ENCODE measurements at regions not wholly inside any gene's neighbourhood (a gene's known extent, or its start where the extent isn't known, plus 50 kb on each side); places are given as distances from the start of the nearest gene placed in this dataset.

- no peak for DNase-seq (ENCODE audit: extremely low spot score)
- CTCF ChIA-PET, result interaction anchor here (0.7 to 2.5 kb wide), 15 partner anchors 9 to 625 kb away, joined by 3 to 18 read pairs (median 4); no protein-coding TSS in a partner anchor
These were observed 115.5 kb upstream of the CREB5 start for GRCh38 chr7:28296571-28297483.

GRCh38 chr7:28297801-28298459 is 114.4 kb upstream of the CREB5 start:
- POLR2A ChIA-PET, result no interaction called here
- no peak for DNase-seq (ENCODE audit: extremely low spot score)
- TF ChIP-seq CTCF (IDR thresholded peaks at IDR 0.05; ENCODE audit: control extremely low read depth, extremely low read depth, low read depth, missing control alignments), result no peak
- CTCF ChIA-PET, result interaction anchor here (0.8 to 2.5 kb wide), 6 partner anchors 10 to 556 kb away, joined by 3 to 18 read pairs (median 3); no protein-coding TSS in a partner anchor

More at GRCh38 chr7:28296571-28297483, 115.5 kb upstream of the CREB5 start:
- POLR2A ChIA-PET, result no interaction called here
- TF ChIP-seq CTCF (IDR thresholded peaks at IDR 0.05; ENCODE audit: control extremely low read depth, extremely low read depth, low read depth, missing control alignments), result peak; percentile 44

GRCh38 chr7:28298870-28299518 is 113.3 kb upstream of the CREB5 start:
- ChIA-PET POLR2A (no interaction called here), CTCF (interaction anchor here (0.8 kb wide), 1 partner anchor 32 kb away, joined by 3 read pairs; no protein-coding TSS in a partner anchor)
- TF ChIP-seq CTCF (IDR thresholded peaks at IDR 0.05; ENCODE audit: control extremely low read depth, extremely low read depth, low read depth, missing control alignments), result no peak
- DNase-seq (ENCODE audit: extremely low spot score), result no peak

GRCh38 chr7:28299556-28299955 is 112.8 kb upstream of the CREB5 start:
- no peak for DNase-seq (ENCODE audit: extremely low spot score)
- ChIA-PET CTCF (interaction anchor here (0.8 kb wide), 1 partner anchor 31 kb away, joined by 3 read pairs; no protein-coding TSS in a partner anchor), POLR2A (no interaction called here)
- TF ChIP-seq CTCF (IDR thresholded peaks at IDR 0.05; ENCODE audit: control extremely low read depth, extremely low read depth, low read depth, missing control alignments), result no peak

GRCh38 chr7:28300488-28300887 is 111.8 kb upstream of the CREB5 start:
- TF ChIP-seq CTCF (IDR thresholded peaks at IDR 0.05; ENCODE audit: control extremely low read depth, extremely low read depth, low read depth, missing control alignments), result no peak
- ChIA-PET POLR2A (no interaction called here), CTCF (no interaction called here)
- no peak for DNase-seq (ENCODE audit: extremely low spot score)

- POLR2A ChIA-PET, result no interaction called here
- DNase-seq (ENCODE audit: extremely low spot score), result no peak
- no peak for TF ChIP-seq CTCF (IDR thresholded peaks at IDR 0.05; ENCODE audit: control extremely low read depth, extremely low read depth, low read depth, missing control alignments)
- CTCF ChIA-PET, result interaction anchor here (1.9 kb wide), 1 partner anchor 12 kb away, joined by 8 read pairs; no protein-coding TSS in a partner anchor
These were observed 111.1 kb upstream of the CREB5 start for GRCh38 chr7:28301148-28301641.

Data from GM10248 (cell line).